H54 (cell line): ENCODE measurements at regions not wholly inside any gene's neighbourhood (a gene's known extent, or its start where the extent isn't known, plus 50 kb on each side); places are given as distances from the start of the nearest gene placed in this dataset.
"Not testable (repeated sequence)": the region's sequence is repeated elsewhere in the genome, so short reads cannot be mapped to it uniquely, and the experiment has no call there.

Experiments used
- DNase-seq: peaks from one replicate; pipeline ENCODE4 v3.0.0; 2011; ENCODE audit warnings: low spot score, mixed read lengths; ENCODE audit not compliant: insufficient read length
- FAIRE-seq: peaks from 3 replicates; lab custom pipeline; 2011; peaks lifted over from hg19 to GRCh38; lab: Jason Lieb, UNC
- POLR2A ChIP-seq: IDR thresholded peaks from 2 replicates; pipeline ENCODE4 v1.6.1; 2011; ENCODE audit warnings: low read depth, mild to moderate bottlenecking, low read length

GRCh38 chr12:47311010-47311409, 231.3 kb upstream of the AMIGO2 start:
- FAIRE-seq, result no peak

GRCh38 chr12:47308672-47309071, 228.9 kb upstream of the AMIGO2 start:
- DNase-seq (no peak), FAIRE-seq (no peak)
- TF ChIP-seq POLR2A, result no peak

More at GRCh38 chr12:47311010-47311409, 231.3 kb upstream of the AMIGO2 start:
- DNase-seq, result no peak
- TF ChIP-seq POLR2A, result no peak

DNA sequence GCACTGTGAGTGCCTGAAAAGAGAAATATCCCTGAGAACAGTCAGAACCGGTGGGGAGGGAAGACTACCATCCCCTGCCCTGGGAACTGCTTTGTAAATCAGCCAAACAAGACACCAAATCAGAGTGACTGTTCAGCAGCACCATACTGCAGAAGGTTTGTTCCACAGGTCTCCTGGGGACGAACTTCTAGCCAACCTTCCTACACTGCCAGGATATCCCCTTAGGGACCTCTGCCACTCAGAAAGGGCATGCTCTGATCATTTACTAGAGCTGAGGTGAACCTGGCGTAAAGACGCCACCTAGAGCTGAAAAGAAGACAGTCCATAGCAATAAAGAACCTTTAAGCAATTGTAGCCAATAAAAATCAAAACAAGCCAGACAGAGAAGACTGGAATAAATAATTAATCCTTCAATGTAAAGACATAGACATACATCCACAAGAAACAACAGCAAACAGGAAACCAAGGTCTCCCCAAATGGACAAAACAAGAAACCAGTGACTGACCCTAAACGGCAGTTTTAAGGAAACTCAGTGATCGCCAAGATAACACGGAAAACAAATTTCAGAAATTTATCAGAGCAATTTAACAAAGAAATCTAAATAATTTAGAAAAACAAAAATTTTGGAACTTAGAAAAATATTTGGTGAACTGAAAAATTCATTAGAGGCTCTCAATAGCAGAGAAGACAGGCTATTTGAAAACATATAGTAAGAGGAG, 228.1 kb upstream of the AMIGO2 start:
- DNase-seq, result peak; percentile 16
- FAIRE-seq, result peak; percentile 88
- TF ChIP-seq POLR2A, result no peak

DNA sequence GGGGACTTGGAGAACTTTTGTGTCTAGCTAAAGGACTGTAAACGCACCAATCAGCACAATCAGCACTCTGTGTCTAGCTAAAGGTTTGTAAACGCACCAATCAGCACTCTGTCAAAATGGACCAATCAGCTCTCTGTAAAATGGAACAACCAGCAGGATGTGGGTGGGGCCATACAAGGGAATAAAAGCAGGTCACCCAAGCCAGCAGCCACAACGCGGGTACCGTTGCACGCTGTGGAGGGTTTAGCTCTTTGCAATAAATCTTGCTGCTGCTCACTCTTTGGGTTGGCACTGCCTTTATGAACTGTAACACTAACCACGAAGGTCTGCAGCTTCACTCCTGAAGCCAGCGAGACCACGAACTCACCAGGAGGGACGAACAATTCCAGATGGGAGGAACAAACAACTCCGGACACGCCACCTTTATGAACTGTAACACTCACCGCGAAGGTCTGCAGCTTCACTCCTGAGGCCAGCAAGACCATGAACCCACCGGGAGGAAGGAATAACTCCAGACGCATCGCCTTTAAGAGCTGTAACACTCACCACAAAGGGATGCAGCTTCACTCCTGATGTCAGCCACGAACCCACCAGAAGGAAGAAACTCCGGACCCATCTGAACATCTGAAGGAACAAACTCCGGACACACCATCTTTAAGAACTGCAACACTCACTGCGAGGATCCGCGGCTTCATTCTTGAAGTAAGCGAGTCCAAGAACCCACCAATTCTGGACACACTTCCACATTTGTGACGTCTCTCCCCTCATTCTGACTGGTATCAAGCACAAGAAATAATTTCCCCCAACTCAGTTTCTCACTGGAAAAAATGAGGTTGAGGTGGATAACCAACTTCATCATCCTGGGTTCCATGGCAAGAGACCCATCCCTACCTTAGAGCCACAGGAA, 227.3 kb upstream of the AMIGO2 start:
- not testable (repeated sequence) for DNase-seq, FAIRE-seq

DNA sequence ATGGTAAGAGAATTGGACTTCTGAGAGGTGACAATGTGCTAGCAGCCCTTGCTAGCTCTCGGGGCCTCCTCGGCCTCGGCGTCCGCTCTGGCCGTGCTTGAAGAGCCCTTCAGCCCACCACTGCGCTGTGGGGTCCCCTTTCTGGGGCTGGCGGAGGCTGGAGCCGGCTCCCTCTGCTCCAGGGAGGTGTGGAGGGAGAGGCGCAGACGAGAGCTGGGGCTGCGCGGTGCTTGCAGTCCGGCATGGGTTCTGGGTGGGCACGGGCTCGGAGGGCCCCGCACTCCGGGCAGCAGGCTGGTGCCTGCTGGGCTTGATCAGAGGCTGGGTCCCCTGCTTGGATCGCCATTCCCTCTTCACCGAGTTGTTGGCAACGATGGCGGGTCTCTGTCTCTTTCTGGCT, 226.4 kb upstream of the AMIGO2 start:
- FAIRE-seq (no peak), DNase-seq (no peak)
- no peak for TF ChIP-seq POLR2A

GRCh38 chr12:47305464-47305863, 225.7 kb upstream of the AMIGO2 start:
- no peak for DNase-seq
- no peak for TF ChIP-seq POLR2A
- FAIRE-seq, result no peak

- TF ChIP-seq POLR2A, result no peak
- FAIRE-seq, result no peak
- DNase-seq, result no peak
Observed at GRCh38 chr12:47303995-47304560, 224.3 kb upstream of the AMIGO2 start.

DNA sequence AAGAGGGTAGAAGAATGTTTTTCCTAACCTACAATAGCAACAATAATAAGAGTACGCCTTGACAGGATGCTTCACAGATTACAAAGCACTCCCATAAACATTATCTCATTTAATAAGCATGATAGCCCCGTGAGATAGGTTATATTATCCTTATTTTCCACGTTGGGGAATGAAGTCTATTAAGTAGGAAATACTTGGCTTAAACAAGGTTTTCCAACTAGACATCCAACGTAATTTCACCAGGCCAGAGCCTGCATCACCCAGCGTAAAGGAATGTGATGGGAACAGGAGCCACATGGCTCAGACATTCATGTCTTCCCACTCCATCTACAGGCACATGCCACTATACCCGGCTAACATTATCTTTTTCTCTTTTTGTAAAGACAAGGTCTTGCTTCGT, 223.4 kb upstream of the AMIGO2 start:
- TF ChIP-seq POLR2A, result no peak
- no peak for FAIRE-seq
- DNase-seq, result no peak

- DNase-seq (no peak), FAIRE-seq (no peak)
Observed at GRCh38 chr12:47302111-47302671, 222.4 kb upstream of the AMIGO2 start.

DNA sequence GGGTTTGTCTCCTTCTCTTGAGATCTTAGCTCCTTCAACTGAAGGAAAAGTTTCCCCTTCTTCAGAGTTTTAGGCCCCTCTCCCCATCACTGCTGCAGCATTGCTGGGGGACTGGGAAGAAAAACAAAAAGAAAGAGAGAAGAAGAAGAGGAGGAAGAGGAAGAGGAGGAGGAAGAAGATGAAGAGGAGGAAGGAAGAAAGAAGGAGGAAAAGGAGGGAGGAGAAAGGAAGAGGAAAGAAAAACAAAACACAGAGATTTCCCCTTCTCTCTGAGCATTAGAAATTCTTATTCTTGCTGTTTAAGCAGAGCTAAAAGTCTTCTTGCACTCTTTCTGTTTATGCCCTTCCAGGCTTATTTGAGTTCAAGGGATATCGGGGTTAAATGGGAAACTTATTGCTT, 219.8 kb upstream of the AMIGO2 start:
- no peak for DNase-seq
- no peak for FAIRE-seq
- TF ChIP-seq POLR2A, result no peak

More at GRCh38 chr12:47302111-47302671, 222.4 kb upstream of the AMIGO2 start:
- TF ChIP-seq POLR2A, result no peak

DNA sequence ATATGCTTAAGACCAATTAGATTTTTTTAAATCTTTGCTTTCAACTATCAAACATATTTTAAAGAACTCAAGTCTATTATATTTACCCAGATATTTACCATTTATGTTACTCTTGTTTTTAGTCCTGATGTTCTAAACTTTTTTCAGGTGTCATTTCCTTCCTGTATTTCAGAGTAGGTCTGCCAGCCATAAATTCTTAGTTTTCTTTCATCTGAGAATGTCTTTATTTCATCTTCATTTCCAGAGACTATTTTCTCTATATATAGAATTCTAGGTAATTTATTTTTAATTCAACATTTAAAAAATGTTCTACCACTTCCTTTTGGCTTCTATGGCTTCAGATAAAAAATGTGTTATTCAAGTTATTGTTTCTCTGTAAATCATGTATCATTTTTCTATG, 218.2 kb upstream of the AMIGO2 start:
- TF ChIP-seq POLR2A, result no peak
- FAIRE-seq (no peak), DNase-seq (no peak)

DNA sequence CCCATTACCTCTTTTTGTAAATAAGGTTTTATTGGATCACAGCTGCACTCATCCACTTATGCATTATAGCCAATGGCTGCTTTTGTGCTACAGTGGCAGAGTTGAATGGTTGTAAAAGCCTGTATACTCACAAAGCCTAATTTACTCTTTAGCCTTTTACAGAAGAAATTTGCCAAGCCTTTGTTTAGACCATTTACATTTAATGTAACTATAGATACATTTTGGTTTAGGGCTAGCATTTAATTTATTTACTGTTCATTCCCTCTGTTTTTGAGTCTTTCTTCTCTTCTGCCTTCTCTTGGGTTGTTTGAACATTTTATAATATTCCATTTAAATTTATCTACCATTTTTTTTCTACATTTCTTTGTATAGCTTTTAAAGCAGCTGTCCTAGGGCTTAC, 217.1 kb upstream of the AMIGO2 start:
- TF ChIP-seq POLR2A, result no peak
- DNase-seq (no peak), FAIRE-seq (no peak)

DNA sequence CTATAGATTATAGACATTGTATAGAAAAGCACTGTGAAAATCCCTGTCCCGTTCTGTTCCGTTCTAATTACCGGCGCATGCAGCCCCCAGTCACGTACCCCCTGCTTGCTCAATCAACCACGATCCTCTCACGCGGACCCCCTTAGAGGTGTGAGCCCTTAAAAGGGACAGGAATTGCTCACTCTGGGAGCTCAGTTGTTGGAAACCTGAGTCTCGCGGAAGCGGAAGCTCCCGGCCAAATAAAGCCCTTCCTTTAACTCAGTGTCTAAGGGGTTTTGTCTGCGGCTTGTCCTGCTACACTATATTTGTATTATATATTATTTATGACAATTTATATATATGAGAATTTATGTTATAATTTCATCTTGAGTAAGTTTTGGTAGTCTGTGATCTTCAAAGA, 213.6 kb upstream of the AMIGO2 start:
- FAIRE-seq (no peak), DNase-seq (no peak)
- TF ChIP-seq POLR2A, result no peak

DNA sequence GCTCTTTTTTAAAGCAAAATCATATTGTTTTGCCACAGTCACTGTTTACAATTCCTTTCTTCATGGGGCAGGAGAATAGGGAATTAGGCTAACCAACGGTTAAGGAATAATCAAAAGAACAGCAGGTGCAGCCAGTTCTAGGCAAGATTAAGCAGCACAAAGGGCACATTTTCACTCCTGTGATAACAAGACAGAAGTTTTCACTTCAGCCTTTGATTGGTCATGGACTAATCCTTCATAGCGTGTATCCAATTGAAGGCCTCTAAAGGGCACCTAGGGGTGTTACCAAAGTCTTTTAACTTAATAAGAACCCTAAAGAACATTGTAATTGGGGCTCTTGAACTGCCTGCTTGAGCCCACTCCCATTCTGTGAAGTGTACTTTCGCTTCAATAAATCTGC, 206.9 kb upstream of the AMIGO2 start:
- TF ChIP-seq POLR2A, result no peak
- no peak for DNase-seq
- FAIRE-seq, result no peak
